Endodermal cell (in vitro differentiated cells): ENCODE measurements at regions not wholly inside any gene's neighbourhood (a gene's known extent, or its start where the extent isn't known, plus 50 kb on each side); places are given as distances from the start of the nearest gene placed in this dataset.

Experiments used
- DNase-seq: peaks from one replicate; pipeline ENCODE4 v3.0.0-alpha.2; 2017
- H3K27ac ChIP-seq: 2 replicates; pipeline ENCODE4 v1.5.1; 2013; ENCODE audit warnings: mild to moderate bottlenecking, low read depth, low read length, moderate library complexity
- H3K27me3 ChIP-seq: 2 replicates; pipeline ENCODE4 v1.6.1; 2013; ENCODE audit warnings: mild to moderate bottlenecking, low read length, moderate library complexity; ENCODE audit not compliant: insufficient read depth, control insufficient read depth, poor library complexity, severe bottlenecking
- H3K36me3 ChIP-seq: 2 replicates; pipeline ENCODE4 v1.7.0; 2013; ENCODE audit warnings: mild to moderate bottlenecking, low read length, moderate library complexity; ENCODE audit not compliant: control insufficient read depth, insufficient read depth
- H3K4me1 ChIP-seq: one replicate; pipeline ENCODE4 v1.7.0; 2013; ENCODE audit warnings: low read length; ENCODE audit not compliant: control insufficient read depth, insufficient read depth
- H3K4me3 ChIP-seq: 2 replicates; pipeline ENCODE4 v1.5.1; 2013; ENCODE audit warnings: mild to moderate bottlenecking, low read length, moderate library complexity
- H3K9ac ChIP-seq: 2 replicates; pipeline ENCODE4 v1.6.1; 2013; ENCODE audit warnings: mild to moderate bottlenecking, low read length, moderate library complexity; ENCODE audit not compliant: poor library complexity, severe bottlenecking; ENCODE audit errors: extremely low read depth
- H3K9me3 ChIP-seq: 2 replicates; pipeline ENCODE4 v1.6.1; 2013; ENCODE audit warnings: mild to moderate bottlenecking, low read length, moderate library complexity; ENCODE audit not compliant: control insufficient read depth
- H3K27ac Mint-ChIP-seq: 2 replicates; pipeline ENCODE4 v1.8.0; 2020; ENCODE audit warnings: mixed read lengths
- H3K27me3 Mint-ChIP-seq: 2 replicates; pipeline ENCODE4 v1.8.0; 2021; ENCODE audit warnings: mild to moderate bottlenecking, mixed read lengths; ENCODE audit not compliant: insufficient read depth
- H3K36me3 Mint-ChIP-seq: 2 replicates; pipeline ENCODE4 v1.8.0; 2020; ENCODE audit warnings: low read depth, mixed read lengths
- H3K4me1 Mint-ChIP-seq: 2 replicates; pipeline ENCODE4 v1.8.0; 2020; ENCODE audit warnings: mixed read lengths
- H3K4me3 Mint-ChIP-seq: 2 replicates; pipeline ENCODE4 v1.8.0; 2020; ENCODE audit warnings: mild to moderate bottlenecking, moderate library complexity, mixed read lengths
- H3K9me3 Mint-ChIP-seq: 2 replicates; pipeline ENCODE4 v1.8.0; 2020; ENCODE audit warnings: mild to moderate bottlenecking, mixed read lengths
- WGBS, 2 experiments: methylation state at CpG; one replicate each; pipeline versions ENCODE4 v1.1.5 to v1.1.7; 2013; ENCODE audit warnings: missing lambda C conversion rate in 2 of 2, mixed read lengths in 1 of 2; ENCODE audit not compliant: insufficient coverage in 1 of 2, insufficient read length in 1 of 2; 5-methylcytosine and 5-hydroxymethylcytosine counted together
- TF ChIP-seq, protein P1 (sequence below): fragments of 200-600 bp; sonication (generic); conservative IDR thresholded peaks from 2 replicates; pipeline ENCODE4 v1.5.0; 2021; ENCODE audit warnings: antibody characterized with exemption, mild to moderate bottlenecking

DNA sequence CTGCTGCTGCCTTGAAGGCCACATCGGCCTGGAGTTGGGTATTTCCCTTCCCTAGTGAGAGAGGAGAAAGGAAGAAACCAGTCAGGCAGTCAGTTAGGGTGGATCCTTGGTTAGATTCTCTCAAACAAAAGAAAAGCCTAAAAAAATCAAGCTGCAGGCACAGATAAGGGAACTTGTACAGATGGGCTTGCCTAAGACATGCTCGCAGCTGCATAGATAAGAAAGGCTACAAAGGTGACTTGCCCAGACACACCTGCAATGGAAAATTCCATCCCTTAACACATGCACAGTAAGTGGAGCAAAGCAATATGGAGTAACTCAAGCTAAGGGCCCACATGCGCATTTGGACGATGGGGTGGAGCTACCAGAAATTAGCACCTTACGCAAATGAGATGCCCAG, 199.7 kb upstream of the ARPP21 start:
- peaks cover 17% of the 10 kb centered on the region for H3K9me3 ChIP-seq
- peaks cover 6% of the 10 kb centered on the region for H3K4me1 ChIP-seq
- Mint-ChIP-seq H3K4me1 (peaks cover 18% of the 10 kb centered on the region), H3K27me3 (no peaks in the 10 kb centered on the region), H3K27ac (no peak overlapping the region), H3K36me3 (no peaks in the 10 kb centered on the region), H3K9me3 (no peaks in the 10 kb centered on the region), H3K4me3 (no peak overlapping the region)
- 90 to 93% methylated on average over 4 to 5 of the region's 5 CpGs for WGBS, 2 experiments
- H3K4me3 ChIP-seq = no peak overlapping the region
- H3K36me3 ChIP-seq = no peaks in the 10 kb centered on the region
- no peak overlapping the region for H3K9ac ChIP-seq
- no peak overlapping the region for H3K27ac ChIP-seq
- H3K27me3 ChIP-seq = no peaks in the 10 kb centered on the region
- DNase-seq = no peak
- TF ChIP-seq, protein P1, sequence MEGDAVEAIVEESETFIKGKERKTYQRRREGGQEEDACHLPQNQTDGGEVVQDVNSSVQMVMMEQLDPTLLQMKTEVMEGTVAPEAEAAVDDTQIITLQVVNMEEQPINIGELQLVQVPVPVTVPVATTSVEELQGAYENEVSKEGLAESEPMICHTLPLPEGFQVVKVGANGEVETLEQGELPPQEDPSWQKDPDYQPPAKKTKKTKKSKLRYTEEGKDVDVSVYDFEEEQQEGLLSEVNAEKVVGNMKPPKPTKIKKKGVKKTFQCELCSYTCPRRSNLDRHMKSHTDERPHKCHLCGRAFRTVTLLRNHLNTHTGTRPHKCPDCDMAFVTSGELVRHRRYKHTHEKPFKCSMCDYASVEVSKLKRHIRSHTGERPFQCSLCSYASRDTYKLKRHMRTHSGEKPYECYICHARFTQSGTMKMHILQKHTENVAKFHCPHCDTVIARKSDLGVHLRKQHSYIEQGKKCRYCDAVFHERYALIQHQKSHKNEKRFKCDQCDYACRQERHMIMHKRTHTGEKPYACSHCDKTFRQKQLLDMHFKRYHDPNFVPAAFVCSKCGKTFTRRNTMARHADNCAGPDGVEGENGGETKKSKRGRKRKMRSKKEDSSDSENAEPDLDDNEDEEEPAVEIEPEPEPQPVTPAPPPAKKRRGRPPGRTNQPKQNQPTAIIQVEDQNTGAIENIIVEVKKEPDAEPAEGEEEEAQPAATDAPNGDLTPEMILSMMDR = no peak

DNA sequence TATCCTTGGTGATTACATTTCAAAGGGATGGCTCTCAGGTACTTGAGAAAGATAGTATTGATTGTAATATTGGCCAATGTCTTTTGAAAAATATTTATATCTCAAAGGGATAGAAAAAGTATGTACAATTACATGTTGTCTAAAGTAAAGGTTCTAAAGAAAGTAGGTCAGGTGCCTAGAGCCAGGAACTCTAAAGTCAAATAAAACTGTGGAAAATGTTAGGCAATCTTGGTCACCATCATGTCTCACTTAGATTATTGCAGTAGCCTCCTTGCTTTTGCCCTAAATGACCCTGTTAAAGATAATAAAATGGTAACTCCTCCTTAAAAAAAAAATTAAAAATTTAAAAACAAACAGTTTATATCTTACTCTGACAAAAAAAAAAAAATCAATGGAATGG, 198.5 kb upstream of the ARPP21 start:
- Mint-ChIP-seq H3K4me3 (no peak overlapping the region), H3K4me1 (peaks cover 18% of the 10 kb centered on the region), H3K27me3 (no peaks in the 10 kb centered on the region), H3K27ac (no peak overlapping the region), H3K9me3 (no peaks in the 10 kb centered on the region), H3K36me3 (no peaks in the 10 kb centered on the region)
- no peak overlapping the region for H3K4me3 ChIP-seq
- TF ChIP-seq, protein P1 = no peak
- H3K9ac ChIP-seq = no peak overlapping the region
- H3K4me1 ChIP-seq = peaks cover 6% of the 10 kb centered on the region
- no peaks in the 10 kb centered on the region for H3K27me3 ChIP-seq
- peaks cover 13% of the 10 kb centered on the region for H3K9me3 ChIP-seq
- H3K27ac ChIP-seq = no peak overlapping the region
- H3K36me3 ChIP-seq = no peaks in the 10 kb centered on the region
- DNase-seq = no peak

DNA sequence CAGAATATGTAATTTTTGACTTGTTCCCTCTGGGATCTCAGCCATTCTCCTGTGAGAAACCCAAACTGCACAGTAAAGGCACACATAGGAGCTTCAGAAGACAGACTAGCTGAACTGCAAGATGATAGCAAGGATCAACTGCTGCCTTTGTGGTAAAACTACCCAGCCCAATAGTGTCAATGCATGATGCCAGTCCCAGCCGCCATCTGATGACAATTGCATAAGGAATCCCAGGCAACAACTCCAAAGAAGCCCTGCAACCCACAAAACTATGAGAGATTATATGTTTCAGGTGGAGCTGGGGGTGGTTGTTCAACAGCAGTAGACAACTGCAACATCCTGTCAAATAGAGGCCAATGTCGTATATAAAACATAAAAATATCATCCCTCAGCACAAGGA, 192.4 kb upstream of the ARPP21 start:
- WGBS, 2 experiments = 83 to 87% methylated on average over 1 to 2 of the region's 2 CpGs
- Mint-ChIP-seq H3K36me3 (no peaks in the 10 kb centered on the region), H3K4me1 (peaks cover 2% of the 10 kb centered on the region), H3K9me3 (no peaks in the 10 kb centered on the region), H3K27ac (no peak overlapping the region), H3K27me3 (no peaks in the 10 kb centered on the region), H3K4me3 (no peak overlapping the region)
- no peak for DNase-seq
- H3K9ac ChIP-seq = no peak overlapping the region
- TF ChIP-seq, protein P1 = no peak
- no peaks in the 10 kb centered on the region for H3K27me3 ChIP-seq
- H3K4me3 ChIP-seq = no peak overlapping the region
- H3K4me1 ChIP-seq = no peaks in the 10 kb centered on the region
- no peaks in the 10 kb centered on the region for H3K9me3 ChIP-seq
- H3K36me3 ChIP-seq = no peaks in the 10 kb centered on the region
- H3K27ac ChIP-seq = no peak overlapping the region
